HEK293T (cell line): ENCODE measurements at regions not wholly inside any gene's neighbourhood (a gene's known extent, or its start where the extent isn't known, plus 50 kb on each side); places are given as distances from the start of the nearest gene placed in this dataset.
A peak's percentile ranks its signal among the peaks of the same experiment; 100 is the strongest.

Source experiments
- CTCF ChIA-PET: fragments of 350-600 bp; formaldehyde crosslinking; extraction: SDS; loops from one replicate; lab custom pipeline; 2021; ENCODE audit warnings: antibody characterized with exemption, inconsistent platforms; lab: Yijun Ruan, JAX
- POLR2A ChIA-PET: fragments of 350-600 bp; formaldehyde crosslinking; extraction: SDS; loops from one replicate; lab custom pipeline; 2020; ENCODE audit warnings: antibody characterized with exemption, inconsistent platforms; lab: Yijun Ruan, JAX
- DNase-seq: peaks from one replicate; pipeline ENCODE4 v3.0.0; 2012; ENCODE audit warnings: mixed read lengths; ENCODE audit errors: extremely low spot score
- ARNT ChIP-seq: fragments of 450-650 bp; IDR thresholded peaks from 2 replicates; pipeline ENCODE4 v1.6.1; 2017; ENCODE audit warnings: mild to moderate bottlenecking
- BHLHE40 ChIP-seq: fragments of 450-650 bp; IDR thresholded peaks from 2 replicates; pipeline ENCODE4 v1.6.1; 2016; ENCODE audit warnings: mild to moderate bottlenecking, moderate library complexity, borderline replicate concordance
- CTBP1 ChIP-seq: fragments of 450-650 bp; IDR thresholded peaks from 2 replicates; pipeline ENCODE4 v1.6.1; 2016; ENCODE audit warnings: borderline replicate concordance
- ELF4 ChIP-seq: fragments of 450-650 bp; IDR thresholded peaks from 2 replicates; pipeline ENCODE4 v1.6.1; 2017; ENCODE audit warnings: antibody characterized with exemption
- FOXA1 ChIP-seq: fragments of 450-650 bp; IDR thresholded peaks from 2 replicates; pipeline ENCODE4 v1.6.1; 2016; ENCODE audit warnings: mild to moderate bottlenecking
- FOXK2 ChIP-seq: fragments of 450-650 bp; IDR thresholded peaks from 2 replicates; pipeline ENCODE4 v1.6.1; 2016; ENCODE audit warnings: mild to moderate bottlenecking
- FOXM1 ChIP-seq: fragments of 450-650 bp; IDR thresholded peaks from 2 replicates; pipeline ENCODE4 v1.6.1; 2017; ENCODE audit warnings: mild to moderate bottlenecking, borderline replicate concordance
- HDGF ChIP-seq: fragments of 450-650 bp; IDR thresholded peaks from 2 replicates; pipeline ENCODE4 v1.6.1; 2017; ENCODE audit warnings: antibody characterized with exemption, borderline replicate concordance
- L3MBTL2 ChIP-seq: fragments of 450-650 bp; conservative IDR thresholded peaks from 2 replicates; pipeline ENCODE4 v1.6.1; 2016; ENCODE audit warnings: mild to moderate bottlenecking
- LEF1 ChIP-seq: fragments of 450-650 bp; IDR thresholded peaks from 2 replicates; pipeline ENCODE4 v1.6.1; 2017; ENCODE audit warnings: mild to moderate bottlenecking, borderline replicate concordance
- NFRKB ChIP-seq: fragments of 450-650 bp; IDR thresholded peaks from 2 replicates; pipeline ENCODE4 v1.6.1; 2016; ENCODE audit warnings: mild to moderate bottlenecking, moderate library complexity
- SP1 ChIP-seq: fragments of 450-650 bp; IDR thresholded peaks from 2 replicates; pipeline ENCODE4 v1.6.1; 2017
- SUZ12 ChIP-seq: fragments of 450-650 bp; IDR thresholded peaks from 2 replicates; pipeline ENCODE4 v1.6.1; 2016; ENCODE audit warnings: mild to moderate bottlenecking
- TARDBP ChIP-seq: fragments of 450-650 bp; IDR thresholded peaks from 2 replicates; pipeline ENCODE4 v1.6.1; 2016
- ZNF384 ChIP-seq: fragments of 450-650 bp; IDR thresholded peaks from 2 replicates; pipeline ENCODE4 v1.6.1; 2016
- TF ChIP-seq, protein P1 (sequence below): fragments of 450-650 bp; IDR thresholded peaks from 2 replicates; pipeline ENCODE4 v1.6.1; 2016

DNA sequence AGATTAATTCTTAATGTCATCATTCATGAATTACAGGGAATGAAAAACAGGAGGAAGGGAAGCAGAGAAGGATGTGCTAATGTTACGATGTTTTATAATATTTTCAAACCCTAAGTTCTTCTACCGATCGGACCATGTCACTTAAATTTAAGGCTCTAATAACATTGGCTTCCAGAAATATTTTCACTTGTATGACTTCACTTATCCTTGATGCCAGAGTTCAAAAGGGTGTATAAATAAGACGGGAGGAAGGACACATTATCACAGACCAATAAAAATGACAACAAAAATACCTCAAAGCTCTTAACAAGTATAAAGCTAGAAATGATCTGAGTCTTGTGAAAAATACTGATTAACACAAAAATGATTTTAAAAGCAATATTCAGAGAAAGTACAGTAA lies 370.4 kb upstream of the CITED2 start:
- DNase-seq: no peak
- POLR2A ChIA-PET: interaction anchor here (1.4 kb wide), 1 partner anchor 370 kb away, joined by 3 read pairs; the partner anchor contains the start of gene CITED2
- TF ChIP-seq TARDBP (no peak), NFRKB (no peak), SP1 (no peak), L3MBTL2 (no peak), SUZ12 (no peak), FOXM1 (no peak), FOXK2 (no peak), ZNF384 (no peak), ARNT (no peak), BHLHE40 (no peak), CTBP1 (no peak), FOXA1 (no peak), LEF1 (no peak), ELF4 (no peak)
- CTCF ChIA-PET: interaction anchor here (0.6 kb wide), 1 partner anchor 375 kb away, joined by 3 read pairs; no protein-coding TSS in a partner anchor

GRCh38 chr6:139743664-139744437 lies 369.4 kb upstream of the CITED2 start:
- DNase-seq: no peak
- ChIA-PET CTCF (interaction anchor here (0.6 kb wide), 1 partner anchor 220 kb away, joined by 4 read pairs; no protein-coding TSS in a partner anchor), POLR2A (no interaction called here)
- TF ChIP-seq FOXA1 (no peak), ARNT (no peak), BHLHE40 (no peak), L3MBTL2 (no peak), ELF4 (no peak), FOXK2 (no peak), HDGF (no peak), SUZ12 (no peak), LEF1 (no peak), SP1 (no peak), CTBP1 (no peak), TARDBP (no peak)
- TF ChIP-seq, protein P1, sequence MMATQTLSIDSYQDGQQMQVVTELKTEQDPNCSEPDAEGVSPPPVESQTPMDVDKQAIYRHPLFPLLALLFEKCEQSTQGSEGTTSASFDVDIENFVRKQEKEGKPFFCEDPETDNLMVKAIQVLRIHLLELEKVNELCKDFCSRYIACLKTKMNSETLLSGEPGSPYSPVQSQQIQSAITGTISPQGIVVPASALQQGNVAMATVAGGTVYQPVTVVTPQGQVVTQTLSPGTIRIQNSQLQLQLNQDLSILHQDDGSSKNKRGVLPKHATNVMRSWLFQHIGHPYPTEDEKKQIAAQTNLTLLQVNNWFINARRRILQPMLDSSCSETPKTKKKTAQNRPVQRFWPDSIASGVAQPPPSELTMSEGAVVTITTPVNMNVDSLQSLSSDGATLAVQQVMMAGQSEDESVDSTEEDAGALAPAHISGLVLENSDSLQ: no peak

DNA sequence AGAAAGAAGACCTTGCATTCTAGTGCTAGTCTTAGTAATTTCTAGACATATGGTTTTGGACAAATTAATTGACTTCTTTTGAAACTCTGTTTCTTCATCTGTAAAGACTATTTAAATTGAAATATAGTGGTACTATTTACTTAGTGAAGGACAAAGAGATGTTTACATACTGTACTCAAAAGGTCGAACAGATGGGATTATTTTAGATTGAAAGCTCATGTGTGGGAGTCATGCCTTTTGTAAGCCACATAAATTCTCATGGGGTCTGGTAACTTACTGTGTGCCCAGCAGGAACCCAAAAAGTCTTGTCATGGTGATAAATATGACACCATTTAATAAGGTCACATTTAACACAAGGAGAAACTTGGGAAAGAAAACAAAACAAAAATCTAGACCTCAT lies 368.2 kb upstream of the CITED2 start:
- DNase-seq: no peak
- POLR2A ChIA-PET: no interaction called here
- CTCF ChIA-PET: no interaction called here
- no peak for TF ChIP-seq HDGF
- TF ChIP-seq, protein P1: peak; percentile 65

- DNase-seq: no peak
- ChIA-PET POLR2A (no interaction called here), CTCF (no interaction called here)
- no peak for TF ChIP-seq BHLHE40
- no peak for TF ChIP-seq ELF4
- TF ChIP-seq CTBP1: no peak
- TF ChIP-seq FOXK2: no peak
- TF ChIP-seq FOXM1: no peak
- TF ChIP-seq L3MBTL2: no peak
- TF ChIP-seq LEF1: no peak
- no peak for TF ChIP-seq TARDBP
- TF ChIP-seq ZNF384: no peak
- no peak for TF ChIP-seq NFRKB
- no peak for TF ChIP-seq FOXA1
- TF ChIP-seq HDGF: no peak
- no peak for TF ChIP-seq SP1
- no peak for TF ChIP-seq SUZ12
- TF ChIP-seq, protein P1: no peak
- TF ChIP-seq ARNT: no peak
These were observed 364.5 kb upstream of the CITED2 start for GRCh38 chr6:139738801-139739455.

DNA sequence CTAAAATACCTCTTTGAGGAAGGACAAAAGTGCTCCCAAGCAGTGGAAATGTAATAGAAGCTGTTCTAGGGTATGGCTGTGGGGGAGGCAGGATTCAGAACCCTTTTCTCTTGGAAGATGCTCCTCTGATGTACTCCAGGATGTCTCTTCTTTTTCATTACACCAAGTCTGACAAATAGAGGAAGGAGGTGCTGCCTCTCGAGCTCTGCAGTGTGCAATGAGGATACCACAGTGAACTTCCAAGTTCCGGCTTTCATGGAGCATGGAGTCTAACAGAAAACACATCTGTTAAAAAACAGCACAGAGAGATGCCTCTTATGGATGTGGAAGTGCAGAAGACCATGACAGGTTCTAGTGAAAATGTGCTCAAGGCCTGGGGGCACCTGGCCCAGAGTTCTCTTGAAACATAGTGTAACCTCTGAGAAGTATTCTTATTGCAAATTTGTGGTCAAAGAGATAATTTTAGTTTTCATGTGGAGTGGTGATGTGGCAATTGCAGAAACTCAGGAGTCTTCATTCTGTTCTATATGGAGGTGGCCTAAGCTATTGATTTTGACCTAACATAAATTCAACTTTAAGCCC lies 362.0 kb upstream of the CITED2 start:
- ChIA-PET POLR2A (no interaction called here), CTCF (no interaction called here)
- TF ChIP-seq L3MBTL2: no peak
- TF ChIP-seq SUZ12: no peak
- no peak for TF ChIP-seq ARNT
- DNase-seq: no peak

DNA sequence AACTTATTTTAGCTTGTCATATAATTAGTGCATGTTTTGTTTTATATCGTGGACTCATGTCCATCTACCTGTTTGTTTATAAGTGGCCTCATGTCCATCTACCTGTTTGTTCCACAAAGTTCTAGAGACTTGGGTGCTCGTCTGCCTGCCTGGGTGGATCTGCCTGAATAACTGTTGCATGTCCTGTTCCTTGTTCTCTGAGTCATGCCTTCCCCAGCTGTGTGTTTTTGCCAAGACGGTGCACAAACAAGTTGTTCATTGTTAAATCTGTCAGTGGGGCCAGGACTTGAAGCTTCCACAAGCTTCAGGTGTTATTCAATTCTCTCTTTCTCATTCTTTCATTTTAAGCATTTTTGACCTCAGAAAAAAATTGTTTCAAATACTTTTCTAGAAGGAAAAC lies 358.0 kb upstream of the CITED2 start:
- POLR2A ChIA-PET: interaction anchor here (1.5 kb wide), 1 partner anchor 358 kb away, joined by 5 read pairs; the partner anchor contains the start of gene CITED2
- CTCF ChIA-PET: no interaction called here
- DNase-seq: no peak

More for the DNA sequence above, 358.0 kb upstream of the CITED2 start:
- TF ChIP-seq, protein P1: no peak
- no peak for TF ChIP-seq FOXA1
- TF ChIP-seq HDGF: no peak
- TF ChIP-seq TARDBP: no peak
- no peak for TF ChIP-seq ELF4
- TF ChIP-seq SP1: no peak
- no peak for TF ChIP-seq L3MBTL2
- no peak for TF ChIP-seq ARNT
- no peak for TF ChIP-seq NFRKB
- TF ChIP-seq FOXK2: no peak
- TF ChIP-seq FOXM1: no peak
- TF ChIP-seq LEF1: no peak
- TF ChIP-seq CTBP1: no peak
